ENCODE measurements at regions not wholly inside any gene's neighbourhood (a gene's known extent, or its start where the extent isn't known, plus 50 kb on each side); places are given as distances from the start of the nearest gene placed in this dataset.

DNA sequence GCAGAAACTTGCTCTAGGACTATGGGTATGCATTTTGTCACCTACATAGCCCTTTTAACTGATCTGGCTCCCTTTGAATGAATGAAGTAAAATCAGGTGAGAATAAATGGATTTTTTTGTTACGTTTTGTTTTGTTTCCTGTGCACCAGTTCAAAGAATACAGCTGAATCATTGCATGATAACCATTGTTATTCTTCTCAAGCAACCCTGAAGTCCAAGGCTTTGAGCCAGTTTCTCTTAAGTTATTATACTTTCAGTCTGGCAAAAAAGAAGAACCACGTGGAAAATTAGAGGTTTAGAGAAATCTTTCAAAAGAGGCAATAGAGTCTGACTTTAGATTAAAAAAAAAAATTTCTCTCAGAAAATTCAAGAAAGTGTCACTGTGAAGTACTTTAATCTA is 398.6 kb upstream of the TECRL start:
- TF ChIP-seq, protein P1, sequence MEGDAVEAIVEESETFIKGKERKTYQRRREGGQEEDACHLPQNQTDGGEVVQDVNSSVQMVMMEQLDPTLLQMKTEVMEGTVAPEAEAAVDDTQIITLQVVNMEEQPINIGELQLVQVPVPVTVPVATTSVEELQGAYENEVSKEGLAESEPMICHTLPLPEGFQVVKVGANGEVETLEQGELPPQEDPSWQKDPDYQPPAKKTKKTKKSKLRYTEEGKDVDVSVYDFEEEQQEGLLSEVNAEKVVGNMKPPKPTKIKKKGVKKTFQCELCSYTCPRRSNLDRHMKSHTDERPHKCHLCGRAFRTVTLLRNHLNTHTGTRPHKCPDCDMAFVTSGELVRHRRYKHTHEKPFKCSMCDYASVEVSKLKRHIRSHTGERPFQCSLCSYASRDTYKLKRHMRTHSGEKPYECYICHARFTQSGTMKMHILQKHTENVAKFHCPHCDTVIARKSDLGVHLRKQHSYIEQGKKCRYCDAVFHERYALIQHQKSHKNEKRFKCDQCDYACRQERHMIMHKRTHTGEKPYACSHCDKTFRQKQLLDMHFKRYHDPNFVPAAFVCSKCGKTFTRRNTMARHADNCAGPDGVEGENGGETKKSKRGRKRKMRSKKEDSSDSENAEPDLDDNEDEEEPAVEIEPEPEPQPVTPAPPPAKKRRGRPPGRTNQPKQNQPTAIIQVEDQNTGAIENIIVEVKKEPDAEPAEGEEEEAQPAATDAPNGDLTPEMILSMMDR (IDR thresholded peaks at IDR 0.05): no peak
- no peak for TF ChIP-seq POLR2AphosphoS5 (IDR thresholded peaks at IDR 0.05)
- TF ChIP-seq POLR2A (IDR thresholded peaks at IDR 0.05; ENCODE audit: low read depth): no peak
- no peak for TF ChIP-seq EP300 (IDR thresholded peaks at IDR 0.05)
